HG02623 (cell line): ENCODE measurements at regions not wholly inside any gene's neighbourhood (a gene's known extent, or its start where the extent isn't known, plus 50 kb on each side); places are given as distances from the start of the nearest gene placed in this dataset.
"Not testable (repeated sequence)": the region's sequence is repeated elsewhere in the genome, so short reads cannot be mapped to it uniquely, and the experiment has no call there.

Experiments used
- ATAC-seq: cut with Tn5 transposase; IDR thresholded peaks from one replicate; pipeline ENCODE4 v1.9.1; 2021; ENCODE audit warnings: moderate library complexity; ENCODE audit not compliant: unreplicated experiment

DNA sequence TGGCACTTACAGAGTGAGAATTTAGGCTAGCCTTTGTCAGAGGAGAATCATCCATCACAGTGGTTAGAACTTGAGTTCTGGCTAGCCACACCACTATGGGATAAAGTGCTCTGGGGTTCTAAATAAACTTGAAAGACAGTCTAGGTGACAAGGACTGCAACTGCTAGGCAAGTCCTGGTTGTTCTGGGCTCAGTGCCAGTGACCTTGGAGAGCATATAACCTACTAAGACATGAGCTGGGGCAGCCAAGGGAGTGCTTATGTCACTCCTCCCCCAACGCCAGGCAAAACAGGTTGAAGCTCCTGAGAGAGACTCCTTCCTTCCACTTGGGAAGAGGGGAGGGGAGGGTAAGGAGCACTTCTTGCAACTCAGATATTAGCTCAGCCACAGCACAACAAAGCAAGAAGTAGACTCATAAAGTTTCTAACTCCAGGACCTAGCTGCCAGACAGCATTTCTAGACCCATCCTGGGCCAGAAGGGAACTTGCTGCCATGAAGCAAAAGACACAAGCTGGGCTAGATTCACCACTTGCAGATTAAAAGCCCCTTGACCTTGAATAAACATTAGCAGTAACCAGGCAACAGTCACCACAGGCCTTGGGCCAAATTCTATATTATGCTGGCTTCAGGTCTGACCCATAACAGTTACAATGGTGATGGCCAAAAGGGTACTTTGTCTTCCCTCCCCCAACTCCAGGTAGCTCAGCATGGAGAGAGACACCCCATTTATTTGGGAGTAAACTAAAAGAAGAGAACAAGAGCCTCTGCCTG is 963.7 kb downstream of the PLOD2 start:
- ATAC-seq = no peak

DNA sequence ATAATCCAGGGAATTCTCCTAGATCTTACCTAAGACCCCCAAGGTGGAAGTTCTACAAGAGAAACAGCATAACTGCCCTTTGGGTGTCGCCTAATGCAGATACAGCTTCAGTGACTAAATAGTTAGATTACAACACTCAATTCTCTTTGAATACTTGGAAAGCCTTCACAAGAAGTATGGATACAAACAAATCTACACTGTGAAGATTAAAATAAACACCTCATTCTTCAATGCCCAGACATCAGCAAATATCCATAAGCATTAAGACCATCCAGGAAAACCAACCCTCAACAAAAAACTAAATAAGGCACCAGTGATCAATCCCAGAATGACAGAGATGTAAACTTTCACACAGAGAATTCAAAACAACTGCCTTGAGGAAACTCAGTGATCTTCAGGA is 963.2 kb downstream of the PLOD2 start:
- ATAC-seq = no peak

DNA sequence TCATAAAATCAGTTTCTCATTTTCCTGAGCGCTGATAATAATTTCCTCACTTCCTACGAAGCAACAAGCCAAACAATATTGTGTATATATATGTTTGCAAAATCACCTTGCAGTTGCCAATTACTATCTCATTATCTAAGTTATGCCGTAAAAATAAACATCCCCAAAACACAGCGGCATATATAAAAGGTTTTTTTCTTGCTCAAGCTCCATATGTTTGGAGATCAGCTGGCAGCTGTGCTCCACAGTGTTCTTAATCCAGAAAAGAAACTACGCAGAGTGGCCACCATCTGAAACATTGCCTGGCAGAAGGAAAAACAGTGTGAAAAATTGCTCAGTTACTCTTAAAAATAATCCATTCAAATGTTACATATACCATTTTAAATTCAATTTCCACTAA is 951.4 kb downstream of the PLOD2 start:
- ATAC-seq = no peak

DNA sequence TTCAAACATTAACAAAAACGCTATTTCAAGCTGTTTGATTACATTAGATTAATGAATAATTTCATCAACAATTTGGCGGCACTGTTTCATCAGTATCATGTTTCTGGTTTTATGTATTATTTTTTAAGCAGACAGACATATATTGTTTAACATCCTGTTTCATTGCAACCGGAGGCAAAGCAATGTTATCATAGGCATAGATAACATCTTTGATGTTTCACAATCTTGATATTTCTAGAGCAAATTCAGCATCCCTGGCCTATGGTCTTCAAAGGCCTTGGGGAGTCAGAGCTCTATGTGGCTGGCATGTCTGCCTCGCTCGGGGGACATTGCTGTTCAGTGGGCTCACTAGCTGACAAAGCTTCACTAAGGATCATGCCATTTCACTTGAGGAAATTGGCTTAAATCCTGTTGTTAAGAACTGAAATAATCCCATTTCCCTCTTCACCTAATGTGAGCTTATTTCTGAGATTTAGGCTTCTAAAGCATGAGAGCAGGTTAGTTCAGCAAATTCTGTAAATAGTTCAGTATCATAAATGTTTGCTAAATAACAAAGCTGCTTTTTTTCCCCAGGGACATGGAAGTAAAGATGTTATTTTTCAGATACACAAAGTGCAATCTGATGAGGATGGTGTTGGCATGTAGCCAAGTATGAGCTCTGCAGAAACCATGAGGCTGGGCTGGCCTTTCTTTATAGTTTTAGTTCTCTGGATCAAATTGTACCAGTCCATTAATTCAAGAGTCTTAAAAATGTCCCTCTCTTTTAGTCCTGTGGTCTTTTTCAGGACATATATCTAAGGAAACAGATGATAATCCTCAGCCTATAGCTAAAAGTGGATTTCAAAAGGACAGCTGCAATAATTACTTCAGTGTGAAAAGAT is 941.4 kb downstream of the PLOD2 start:
- ATAC-seq = no peak

DNA sequence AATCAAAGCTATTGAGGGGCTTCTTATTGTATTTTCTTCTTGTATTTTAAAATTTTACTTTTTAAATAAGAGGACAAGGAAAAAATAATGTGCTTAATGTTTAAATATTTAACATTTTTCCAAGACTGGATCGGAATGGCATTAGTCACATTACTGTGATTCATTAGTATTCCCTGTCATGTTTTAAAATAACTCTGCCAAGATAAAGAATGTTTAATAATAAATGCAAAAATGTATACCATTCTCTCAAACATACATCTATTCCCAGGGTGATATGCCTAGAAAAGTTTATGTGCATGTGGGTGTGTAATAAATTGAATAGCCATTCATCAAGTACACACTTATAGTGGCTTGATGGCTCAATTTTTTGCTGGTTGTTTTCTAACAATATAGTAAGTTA is 936.1 kb downstream of the PLOD2 start:
- ATAC-seq = no peak

DNA sequence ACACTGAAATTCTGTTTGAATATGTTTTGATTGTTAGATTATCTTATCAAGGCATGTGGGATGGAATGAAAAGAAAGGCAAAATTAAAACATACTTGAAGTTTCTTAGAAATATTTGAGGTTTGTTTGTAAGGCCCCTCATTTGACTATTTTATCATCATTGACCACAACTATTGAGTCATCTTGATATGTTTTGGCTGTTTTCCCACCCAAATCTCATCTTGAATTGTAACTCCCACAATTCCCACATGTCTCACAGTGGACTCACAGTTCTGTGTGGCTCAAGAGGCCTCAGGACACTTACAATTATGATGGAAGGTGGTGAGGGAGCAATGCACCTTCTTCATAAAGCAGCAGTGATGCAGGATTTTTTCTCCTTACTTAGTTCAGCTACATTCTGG is 917.1 kb downstream of the PLOD2 start:
- no peak for ATAC-seq

DNA sequence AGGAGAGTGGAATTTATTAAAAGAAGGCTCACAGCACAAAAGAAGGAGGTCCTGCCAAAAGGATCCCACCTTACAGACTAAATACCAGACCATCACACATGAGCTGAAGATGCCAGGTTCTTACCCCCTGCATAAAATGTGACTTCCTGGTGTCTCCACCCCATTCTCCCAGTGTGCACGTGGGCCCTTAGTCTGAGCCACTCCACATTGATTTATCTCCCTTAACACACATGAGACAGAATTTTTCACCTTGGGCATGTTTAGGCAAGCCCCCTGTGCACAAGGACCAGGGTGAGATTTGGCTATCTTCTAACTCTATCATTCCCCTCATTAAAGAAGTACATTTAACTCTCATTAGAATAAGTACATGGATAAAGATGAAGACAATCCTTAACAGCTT is 916.7 kb downstream of the PLOD2 start:
- no peak for ATAC-seq

DNA sequence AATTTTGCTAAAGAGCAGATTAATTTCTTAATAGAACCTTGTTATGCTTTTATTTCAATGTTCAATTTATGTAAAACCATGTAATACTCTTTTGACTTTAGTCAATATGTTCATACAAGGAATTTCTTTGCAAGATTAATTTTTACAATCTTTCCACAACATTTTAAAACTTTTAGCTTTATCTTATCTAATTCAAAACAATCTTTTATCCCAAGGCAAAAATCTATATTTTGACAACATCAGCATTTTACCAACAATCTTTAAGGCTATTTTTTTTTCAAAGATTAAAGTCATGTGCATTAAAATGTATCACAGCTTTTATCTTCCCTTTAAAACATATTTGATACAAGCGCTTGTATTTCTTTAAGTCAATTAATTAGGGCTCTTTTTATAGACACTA is 914.7 kb downstream of the PLOD2 start:
- no peak for ATAC-seq

DNA sequence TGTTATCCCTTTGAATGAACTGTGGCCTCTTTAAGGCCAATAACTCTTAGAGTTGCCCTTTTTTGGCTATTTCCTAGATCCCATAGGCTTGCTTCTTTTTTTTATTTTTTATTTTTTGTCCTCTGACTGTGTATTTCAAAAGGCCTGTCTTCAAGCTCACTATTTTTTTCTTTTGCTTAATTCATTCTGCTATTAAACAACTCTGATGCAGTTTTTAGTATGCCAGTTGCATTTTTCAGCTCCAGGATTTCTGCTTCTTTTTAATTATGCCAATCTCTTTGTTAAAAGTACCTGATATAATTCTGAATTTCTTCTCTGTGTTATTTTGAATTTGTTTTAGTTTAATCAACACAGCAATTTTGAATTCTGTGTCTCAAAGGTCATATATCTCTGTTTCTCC is 912.1 kb downstream of the PLOD2 start:
- no peak for ATAC-seq

DNA sequence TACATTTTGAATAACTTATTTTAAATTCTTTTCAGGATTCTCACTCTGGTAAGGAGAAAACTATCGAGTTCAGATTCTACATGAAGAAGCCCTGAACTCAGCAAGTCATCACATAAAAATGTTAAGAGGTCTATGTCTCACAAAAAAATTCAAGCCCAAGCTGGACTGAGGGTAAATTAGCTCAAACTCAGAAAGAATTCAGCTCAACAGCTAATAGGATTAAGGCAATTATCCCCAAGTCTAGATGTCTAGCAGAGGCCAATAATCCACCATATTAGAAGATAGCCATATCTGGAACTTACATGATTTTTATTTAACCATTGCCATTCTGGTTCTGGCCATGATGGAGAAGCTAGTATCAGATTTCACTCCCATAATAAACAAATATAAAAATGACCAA is 909.7 kb downstream of the PLOD2 start:
- ATAC-seq = no peak

DNA sequence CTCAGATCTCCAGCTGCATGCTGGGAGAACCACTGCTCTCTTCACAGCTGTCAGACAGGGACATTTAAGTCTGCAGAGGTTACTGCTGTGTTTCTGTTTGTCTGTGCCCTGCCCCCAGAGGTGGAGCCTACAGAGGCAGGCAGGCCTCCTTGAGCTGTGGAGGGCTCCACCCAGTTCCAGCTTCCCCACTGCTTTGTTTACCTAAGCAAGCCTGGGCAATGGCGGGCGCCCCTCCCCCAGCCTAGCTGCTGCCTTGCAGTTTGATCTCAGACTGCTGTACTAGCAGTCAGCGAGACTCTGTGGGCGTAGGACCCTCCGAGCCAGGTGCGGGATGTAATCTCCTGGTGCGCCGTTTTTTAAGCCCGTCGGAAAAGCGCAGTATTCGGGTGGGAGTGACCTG is 903.0 kb downstream of the PLOD2 start:
- ATAC-seq = not testable (repeated sequence)

DNA sequence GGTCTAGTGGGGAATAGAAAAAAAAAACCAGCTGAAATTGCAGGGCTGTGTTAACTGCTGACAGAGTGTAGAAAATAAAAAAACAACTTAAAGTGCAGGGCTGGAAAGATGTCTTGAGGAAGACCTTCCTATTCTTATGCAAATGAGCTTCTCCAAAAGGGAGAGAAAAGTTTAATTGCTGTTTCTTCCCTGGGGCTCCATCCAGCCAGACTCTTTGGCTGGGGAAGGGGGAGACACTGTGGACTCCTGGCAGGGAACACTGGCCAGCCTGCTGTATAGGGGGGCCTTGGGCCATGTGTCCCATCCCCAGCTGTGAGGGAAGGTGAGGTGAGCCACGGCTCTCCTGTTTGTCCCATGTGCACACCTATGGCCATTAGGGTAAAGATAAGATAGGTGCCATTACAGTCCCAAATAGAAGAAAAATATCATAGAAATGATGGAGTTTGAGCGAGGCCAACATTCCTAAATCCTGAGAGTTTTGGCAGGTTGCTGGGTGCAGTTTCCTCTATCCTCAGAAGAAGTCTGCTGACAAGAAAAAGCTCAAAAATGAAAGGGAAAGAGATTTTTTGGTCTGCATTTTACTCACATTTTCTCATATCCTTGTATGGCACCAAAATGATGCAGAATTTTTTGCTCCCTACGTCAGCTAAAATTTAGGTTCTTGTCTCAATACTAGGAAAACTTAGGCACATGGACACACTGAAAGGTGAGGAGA is 901.7 kb downstream of the PLOD2 start:
- ATAC-seq = no peak

DNA sequence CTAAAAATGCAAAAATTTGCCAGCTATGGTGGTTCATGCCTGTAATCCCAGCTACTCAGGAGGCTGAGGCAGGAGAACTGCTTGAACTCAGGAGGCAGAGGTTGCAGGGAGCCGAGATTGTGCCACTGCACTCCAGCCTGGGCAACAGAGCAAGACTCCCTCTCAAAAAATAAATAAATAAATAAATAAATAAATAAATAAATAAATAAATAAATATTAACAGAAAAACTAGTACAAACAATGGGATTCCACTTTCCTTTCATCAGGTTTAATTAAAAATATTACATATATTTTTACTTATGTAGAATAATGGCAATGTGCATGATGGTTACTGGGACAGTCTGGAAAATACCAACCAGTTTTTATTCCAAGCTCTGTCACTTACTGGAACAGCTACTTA is 897.5 kb downstream of the PLOD2 start:
- ATAC-seq = not testable (repeated sequence)

DNA sequence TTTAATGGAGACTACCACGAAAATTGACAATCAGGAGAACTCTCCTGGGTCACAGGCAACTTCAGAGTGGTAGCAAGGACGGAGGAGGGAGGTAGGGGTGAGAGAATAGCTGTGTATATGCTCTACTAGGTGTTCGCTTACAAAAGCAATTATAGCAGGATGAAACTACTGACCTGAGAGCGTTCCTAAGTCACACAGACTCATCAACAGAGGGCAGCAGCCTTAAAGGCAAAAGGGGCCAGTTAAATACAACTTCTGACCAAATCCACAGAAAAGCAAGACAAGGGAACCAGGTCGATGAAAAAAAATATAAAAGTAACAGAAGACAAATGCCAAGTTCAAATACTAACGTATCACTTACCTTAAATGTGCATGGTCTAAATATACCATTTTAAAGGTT is 894.6 kb downstream of the PLOD2 start:
- ATAC-seq = no peak

DNA sequence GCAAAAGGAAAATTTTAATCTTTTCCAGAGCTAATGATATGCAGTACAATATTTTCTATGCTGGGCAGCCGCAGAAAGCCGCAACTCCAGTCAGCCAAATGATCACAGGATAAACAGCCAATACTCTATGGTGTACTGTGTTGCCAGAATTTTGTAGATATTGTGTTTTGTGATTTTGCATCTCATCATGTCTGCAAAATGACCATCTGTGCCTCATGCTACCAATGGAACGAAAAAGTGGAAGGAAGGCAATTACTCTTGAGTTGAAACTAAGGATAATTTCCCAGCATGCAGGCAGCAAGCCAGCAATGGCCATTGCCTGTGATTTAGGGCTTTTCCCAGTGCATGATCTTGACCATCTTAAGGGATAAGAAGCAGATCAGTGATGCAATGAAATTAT is 891.9 kb downstream of the PLOD2 start:
- ATAC-seq = no peak

DNA sequence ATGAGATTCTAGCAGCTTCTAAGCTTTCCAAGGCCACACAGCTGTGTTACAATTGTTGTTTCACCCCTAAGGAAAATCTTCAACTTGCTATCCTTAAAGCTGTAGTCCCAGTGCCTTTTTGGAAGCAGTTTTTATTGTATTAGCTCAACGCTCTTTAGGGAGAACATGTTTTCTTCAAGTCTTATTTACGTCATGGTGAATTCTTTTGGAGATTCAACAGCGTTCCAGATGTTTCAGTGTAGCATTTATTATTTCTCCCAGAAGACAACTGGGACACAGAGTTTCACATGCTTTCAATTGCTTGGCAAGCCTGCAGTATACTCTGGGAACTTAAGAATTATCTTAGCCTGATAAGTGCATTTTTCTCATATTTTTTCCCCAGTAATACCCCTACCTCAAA is 888.3 kb downstream of the PLOD2 start:
- no peak for ATAC-seq

DNA sequence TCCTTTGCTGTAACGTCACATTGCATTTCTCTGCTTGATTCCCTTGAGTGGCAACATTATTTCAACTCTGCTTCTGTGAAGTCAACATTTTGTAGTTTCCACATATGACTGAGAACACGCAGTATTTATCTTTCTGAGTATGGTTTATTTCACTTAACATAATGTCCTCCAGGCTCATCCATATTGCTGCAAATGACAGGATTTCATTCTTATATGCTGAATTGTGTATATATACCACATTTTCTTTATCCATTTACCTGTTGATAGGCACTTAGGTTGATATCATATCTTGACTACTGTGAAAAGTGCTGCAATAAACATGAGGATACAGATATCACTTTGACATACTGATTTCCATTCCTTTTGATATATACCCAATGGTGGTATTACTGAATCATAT is 878.5 kb downstream of the PLOD2 start:
- ATAC-seq = no peak

DNA sequence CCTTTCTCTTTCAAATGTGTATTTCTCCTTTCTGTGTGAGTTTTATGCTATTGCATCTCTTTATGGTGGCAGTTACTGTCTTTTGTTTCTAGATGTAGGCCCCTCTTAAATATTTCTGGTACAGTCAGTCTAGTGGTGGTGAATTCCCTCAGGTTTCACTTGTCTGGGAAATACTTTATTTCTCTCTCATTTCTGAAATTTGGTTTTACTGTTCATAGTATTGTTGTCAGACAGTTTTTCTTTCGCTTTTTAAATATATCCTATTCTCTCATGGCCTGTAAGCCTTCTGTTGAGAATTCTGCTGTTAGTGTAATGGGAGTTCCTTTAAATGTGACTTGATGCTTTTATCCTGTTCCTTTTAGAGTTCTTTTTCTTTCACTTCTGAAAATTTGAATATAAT is 874.0 kb downstream of the PLOD2 start:
- peak; percentile 68 for ATAC-seq

DNA sequence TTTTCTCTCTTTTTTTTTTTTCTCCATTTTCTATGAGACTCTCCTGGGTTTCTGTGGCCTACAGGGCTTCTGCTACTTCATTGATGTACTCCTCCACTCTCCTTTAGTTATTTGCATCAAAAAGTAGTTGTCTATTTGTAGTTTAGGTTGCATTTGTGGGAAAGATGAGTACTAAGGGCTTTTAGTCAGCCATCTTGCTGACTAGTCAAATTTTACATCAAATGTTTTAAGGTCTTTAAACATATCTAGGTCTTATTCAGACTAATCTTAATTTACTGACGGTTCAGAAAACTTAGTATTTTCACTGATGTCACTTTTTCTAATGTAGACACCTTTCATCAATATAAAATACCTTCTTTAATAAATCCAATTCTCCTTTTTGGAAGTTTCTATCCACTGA is 871.0 kb downstream of the PLOD2 start:
- ATAC-seq = no peak

DNA sequence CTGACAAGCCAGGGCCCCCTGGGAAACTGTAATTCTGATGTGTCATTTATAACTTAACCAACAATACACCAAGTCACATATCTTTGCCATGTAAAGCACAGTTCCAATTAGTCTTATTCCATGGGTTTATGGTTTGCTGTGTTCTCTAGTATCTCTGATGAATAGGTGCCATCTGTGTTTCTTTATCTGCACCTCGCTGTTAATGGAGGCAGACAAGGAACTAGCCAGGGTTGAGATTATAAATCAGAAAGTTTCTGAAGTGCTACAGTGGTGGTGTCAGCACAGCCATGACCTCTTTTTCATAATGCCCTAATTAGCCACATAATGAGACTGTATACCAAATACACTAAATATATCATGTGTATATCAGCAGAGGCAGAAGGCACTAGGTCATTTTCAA is 866.4 kb downstream of the PLOD2 start:
- no peak for ATAC-seq

DNA sequence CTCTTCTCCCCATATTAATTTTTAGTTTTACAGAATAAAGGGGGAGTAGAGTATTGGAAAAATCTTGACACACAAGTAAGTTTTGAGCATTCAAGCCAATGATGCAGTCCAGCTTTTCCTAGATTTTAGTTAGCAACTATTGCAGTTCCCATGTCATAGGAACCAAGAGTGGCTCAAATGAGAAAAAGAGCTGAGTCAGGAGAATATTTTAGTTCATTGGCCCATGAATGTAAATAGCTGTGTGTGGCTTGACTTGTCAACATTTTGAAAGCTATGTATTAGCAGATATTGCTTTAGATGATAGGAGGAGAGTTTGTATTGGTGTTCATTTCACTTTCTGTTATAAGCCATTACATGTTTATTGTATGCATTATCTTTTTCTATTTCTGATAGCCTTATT is 853.7 kb downstream of the PLOD2 start:
- no peak for ATAC-seq

DNA sequence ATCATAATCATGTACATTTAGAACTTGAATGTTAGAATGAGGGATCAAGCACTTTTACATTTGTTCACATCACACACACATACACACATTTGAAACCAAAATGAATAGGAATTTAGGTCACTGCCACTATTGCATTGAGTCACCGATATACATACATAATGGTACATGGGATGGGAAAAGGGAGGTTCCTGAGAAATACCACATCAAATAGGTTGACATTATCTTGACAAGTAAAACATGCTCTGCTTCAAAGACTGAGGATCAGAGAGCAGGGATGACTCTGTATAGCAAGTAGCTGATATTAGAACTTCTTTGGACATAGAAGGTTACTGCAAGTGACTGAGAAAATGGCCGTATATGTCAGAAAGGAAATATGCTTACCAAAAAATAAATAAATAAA is 847.2 kb downstream of the PLOD2 start:
- ATAC-seq = no peak
